Right lobe of liver (tissue), 4 donors: ENCODE measurements at regions not wholly inside any gene's neighbourhood (a gene's known extent, or its start where the extent isn't known, plus 50 kb on each side); places are given as distances from the start of the nearest gene placed in this dataset.

Experiments used
- POLR2A ChIP-seq: fragments of 450-650 bp; IDR thresholded peaks from one replicate; pipeline ENCODE4 v1.6.1; 2017; ENCODE audit warnings: antibody characterized with exemption, mild to moderate bottlenecking
- TF ChIP-seq, protein P1 (sequence below), 4 donors: fragments of 200-600 bp in 3 of 4; fragments of 450-650 bp in 1 of 4; IDR thresholded peaks; one replicate each; pipeline versions ENCODE4 v1.5.1 to v1.8.0; 2016 to 2022; ENCODE audit warnings: antibody characterized with exemption in 4 of 4, mild to moderate bottlenecking in 2 of 4
- donor health status: DM: no; HTN: no; CAD: no.
- donor health status: DM: no; HTN: no; CAD: no.
- donor health status: DM: no; HTN: yes; CAD: no.

DNA sequence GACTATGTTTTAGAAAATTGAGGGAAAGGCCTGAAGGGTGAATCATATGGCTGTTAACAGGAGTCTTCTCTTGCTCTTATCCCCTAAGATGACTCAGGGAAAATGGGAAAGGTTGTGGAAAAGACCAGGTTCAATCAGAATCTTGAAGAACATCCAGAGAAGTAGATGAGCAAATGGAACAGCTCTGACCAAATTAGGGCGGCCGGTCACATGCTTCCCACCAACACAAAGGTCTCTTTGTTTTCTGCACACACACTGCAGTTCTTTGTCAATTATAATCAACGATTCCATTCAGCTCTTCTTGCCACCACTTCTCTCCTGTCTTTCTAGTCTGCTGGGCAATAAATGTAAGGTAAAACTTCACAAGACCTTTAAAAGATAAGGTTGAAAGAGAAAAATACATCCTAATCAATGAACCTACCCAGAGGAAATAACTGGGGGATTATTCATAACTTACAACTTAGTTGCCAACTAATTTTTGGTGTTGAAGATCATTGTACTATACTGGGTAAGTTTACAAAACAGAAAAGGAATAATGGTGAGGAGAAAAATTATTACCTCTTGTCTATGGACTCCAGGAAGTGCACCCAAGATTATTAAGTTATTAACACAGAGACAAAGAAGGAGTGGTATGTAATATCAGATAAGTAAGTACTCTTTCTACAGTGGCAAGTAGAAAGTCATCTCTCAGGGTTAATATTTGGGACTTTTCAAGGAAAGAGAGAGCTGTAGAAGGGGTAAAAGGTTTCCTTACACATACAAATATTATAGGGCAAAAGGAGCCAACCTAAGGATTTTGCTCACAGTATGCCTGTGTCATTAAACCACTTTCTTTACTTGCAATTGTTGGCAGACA, 441.9 kb upstream of the PIK3R1 start:
- no peak for TF ChIP-seq POLR2A
- TF ChIP-seq, protein P1, sequence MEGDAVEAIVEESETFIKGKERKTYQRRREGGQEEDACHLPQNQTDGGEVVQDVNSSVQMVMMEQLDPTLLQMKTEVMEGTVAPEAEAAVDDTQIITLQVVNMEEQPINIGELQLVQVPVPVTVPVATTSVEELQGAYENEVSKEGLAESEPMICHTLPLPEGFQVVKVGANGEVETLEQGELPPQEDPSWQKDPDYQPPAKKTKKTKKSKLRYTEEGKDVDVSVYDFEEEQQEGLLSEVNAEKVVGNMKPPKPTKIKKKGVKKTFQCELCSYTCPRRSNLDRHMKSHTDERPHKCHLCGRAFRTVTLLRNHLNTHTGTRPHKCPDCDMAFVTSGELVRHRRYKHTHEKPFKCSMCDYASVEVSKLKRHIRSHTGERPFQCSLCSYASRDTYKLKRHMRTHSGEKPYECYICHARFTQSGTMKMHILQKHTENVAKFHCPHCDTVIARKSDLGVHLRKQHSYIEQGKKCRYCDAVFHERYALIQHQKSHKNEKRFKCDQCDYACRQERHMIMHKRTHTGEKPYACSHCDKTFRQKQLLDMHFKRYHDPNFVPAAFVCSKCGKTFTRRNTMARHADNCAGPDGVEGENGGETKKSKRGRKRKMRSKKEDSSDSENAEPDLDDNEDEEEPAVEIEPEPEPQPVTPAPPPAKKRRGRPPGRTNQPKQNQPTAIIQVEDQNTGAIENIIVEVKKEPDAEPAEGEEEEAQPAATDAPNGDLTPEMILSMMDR (IDR thresholded peaks at IDR 0.05): no peak
